ENCODE measurements at regions not wholly inside any gene's neighbourhood (a gene's known extent, or its start where the extent isn't known, plus 50 kb on each side); places are given as distances from the start of the nearest gene placed in this dataset.

GRCh38 chr12:127431177-127431576 is 835.8 kb upstream of the TMEM132C start:
- Histone ChIP-seq H3K9me3 (ENCODE audit: severe bottlenecking) (no peaks in the 10 kb centered on the region), H3K4me3 (ENCODE audit: severe bottlenecking) (no peak overlapping the region), H3K4me1 (ENCODE audit: insufficient read depth, poor library complexity, severe bottlenecking) (no peaks in the 10 kb centered on the region), H3K27ac (ENCODE audit: poor library complexity, severe bottlenecking) (no peak overlapping the region), H3K27me3 (ENCODE audit: insufficient read depth, poor library complexity, severe bottlenecking) (peaks cover 6% of the 10 kb centered on the region), H3K36me3 (ENCODE audit: low read depth) (no peaks in the 10 kb centered on the region)
- DNase-seq (ENCODE audit: low spot score) (no peak), ATAC-seq (ENCODE audit: low read depth) (no peak)
- TF ChIP-seq CTCF (IDR thresholded peaks at IDR 0.05; ENCODE audit: poor library complexity, severe bottlenecking): no peak

- no peak for TF ChIP-seq CTCF (IDR thresholded peaks at IDR 0.05; ENCODE audit: poor library complexity, severe bottlenecking)
- Histone ChIP-seq H3K4me3 (ENCODE audit: severe bottlenecking) (no peak overlapping the region), H3K27me3 (ENCODE audit: insufficient read depth, poor library complexity, severe bottlenecking) (peaks cover 6% of the 10 kb centered on the region), H3K9me3 (ENCODE audit: severe bottlenecking) (no peaks in the 10 kb centered on the region), H3K36me3 (ENCODE audit: low read depth) (no peaks in the 10 kb centered on the region), H3K4me1 (ENCODE audit: insufficient read depth, poor library complexity, severe bottlenecking) (no peaks in the 10 kb centered on the region), H3K27ac (ENCODE audit: poor library complexity, severe bottlenecking) (no peak overlapping the region)
- DNase-seq (ENCODE audit: low spot score) (no peak), ATAC-seq (ENCODE audit: low read depth) (no peak)
Observed at GRCh38 chr12:127431594-127431993, 835.4 kb upstream of the TMEM132C start.

- DNase-seq (ENCODE audit: low spot score) (no peak), ATAC-seq (ENCODE audit: low read depth) (no peak)
- no peaks in the 10 kb centered on the region for H3K36me3 ChIP-seq (ENCODE audit: low read depth)
- H3K4me1 ChIP-seq (ENCODE audit: insufficient read depth, poor library complexity, severe bottlenecking): no peaks in the 10 kb centered on the region
- no peak overlapping the region for H3K27ac ChIP-seq (ENCODE audit: poor library complexity, severe bottlenecking)
- H3K4me3 ChIP-seq (ENCODE audit: severe bottlenecking): no peak overlapping the region
- TF ChIP-seq CTCF (IDR thresholded peaks at IDR 0.05; ENCODE audit: poor library complexity, severe bottlenecking): no peak
- peaks cover 2% of the 10 kb centered on the region for H3K9me3 ChIP-seq (ENCODE audit: severe bottlenecking)
- peaks cover 6% of the 10 kb centered on the region for H3K27me3 ChIP-seq (ENCODE audit: insufficient read depth, poor library complexity, severe bottlenecking)
Observed at GRCh38 chr12:127435439-127435838, 831.5 kb upstream of the TMEM132C start.

GRCh38 chr12:127438512-127439244 is 828.3 kb upstream of the TMEM132C start:
- no peak overlapping the region for H3K4me3 ChIP-seq (ENCODE audit: severe bottlenecking)
- TF ChIP-seq CTCF (IDR thresholded peaks at IDR 0.05; ENCODE audit: poor library complexity, severe bottlenecking): no peak
- no peaks in the 10 kb centered on the region for H3K4me1 ChIP-seq (ENCODE audit: insufficient read depth, poor library complexity, severe bottlenecking)
- H3K27ac ChIP-seq (ENCODE audit: poor library complexity, severe bottlenecking): no peak overlapping the region
- no peak for DNase-seq (ENCODE audit: low spot score)
- no peak for ATAC-seq (ENCODE audit: low read depth)
- H3K27me3 ChIP-seq (ENCODE audit: insufficient read depth, poor library complexity, severe bottlenecking): peaks cover 6% of the 10 kb centered on the region
- no peaks in the 10 kb centered on the region for H3K36me3 ChIP-seq (ENCODE audit: low read depth)
- H3K9me3 ChIP-seq (ENCODE audit: severe bottlenecking): peaks cover 2% of the 10 kb centered on the region

GRCh38 chr12:127445581-127446139 is 821.3 kb upstream of the TMEM132C start:
- DNase-seq (ENCODE audit: low spot score) (no peak), ATAC-seq (ENCODE audit: low read depth) (no peak)
- H3K4me1 ChIP-seq (ENCODE audit: insufficient read depth, poor library complexity, severe bottlenecking): no peaks in the 10 kb centered on the region
- no peaks in the 10 kb centered on the region for H3K27me3 ChIP-seq (ENCODE audit: insufficient read depth, poor library complexity, severe bottlenecking)
- H3K27ac ChIP-seq (ENCODE audit: poor library complexity, severe bottlenecking): no peak overlapping the region
- H3K4me3 ChIP-seq (ENCODE audit: severe bottlenecking): no peak overlapping the region
- H3K36me3 ChIP-seq (ENCODE audit: low read depth): no peaks in the 10 kb centered on the region
- no peak for TF ChIP-seq CTCF (IDR thresholded peaks at IDR 0.05; ENCODE audit: poor library complexity, severe bottlenecking)
- H3K9me3 ChIP-seq (ENCODE audit: severe bottlenecking): no peaks in the 10 kb centered on the region
